Stimulated activated naive CD4-positive, alpha-beta T cell (primary cell): ENCODE measurements at regions not wholly inside any gene's neighbourhood (a gene's known extent, or its start where the extent isn't known, plus 50 kb on each side); places are given as distances from the start of the nearest gene placed in this dataset.

Source experiments
- DNase-seq, 6 experiments: peaks; one replicate each; lab custom pipeline; 2025; lab: John Stamatoyannopoulos, UW

DNA sequence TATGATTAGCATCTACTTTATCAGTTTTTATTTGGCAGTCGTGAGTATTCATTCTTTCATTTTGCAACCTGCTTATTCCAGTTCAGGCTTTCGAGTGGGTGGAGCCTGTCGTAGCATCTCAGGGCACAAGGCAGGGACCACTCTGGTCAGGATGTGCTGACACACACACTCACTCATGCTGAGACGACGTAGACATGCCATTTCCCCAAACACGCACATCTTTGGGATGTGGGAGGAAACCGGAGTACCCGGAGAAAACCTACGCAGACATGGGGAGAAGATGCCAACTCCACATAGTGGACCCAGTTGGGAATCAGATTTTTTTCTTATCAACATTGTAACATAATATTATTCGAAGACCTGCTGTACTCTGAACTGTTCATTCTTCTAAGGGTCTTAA, 756.5 kb upstream of the RBFOX1 start:
- DNase-seq: no peak

DNA sequence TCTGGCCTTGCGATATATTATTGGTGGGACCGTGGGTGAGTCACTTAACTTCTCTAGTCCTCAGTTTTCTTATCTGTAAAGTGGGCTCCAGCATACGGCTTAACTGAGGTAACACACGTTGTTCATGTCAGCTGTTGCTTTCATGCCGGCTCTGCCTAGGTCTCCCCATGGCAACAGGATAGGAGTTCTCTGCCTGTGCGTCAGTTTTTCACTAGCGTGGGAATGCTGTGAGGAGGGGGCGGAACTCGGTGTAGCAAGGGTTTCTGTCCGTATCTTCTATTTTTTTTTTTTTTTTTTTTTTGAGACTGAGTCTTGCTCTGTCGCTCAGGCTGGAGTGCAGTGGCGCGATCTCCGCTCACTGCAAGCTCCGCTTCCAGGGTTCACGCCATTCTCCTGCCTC, 758.5 kb upstream of the RBFOX1 start:
- no peak for DNase-seq

GRCh38 chr16:6573577-6573976, 759.1 kb upstream of the RBFOX1 start:
- no peak for DNase-seq

DNA sequence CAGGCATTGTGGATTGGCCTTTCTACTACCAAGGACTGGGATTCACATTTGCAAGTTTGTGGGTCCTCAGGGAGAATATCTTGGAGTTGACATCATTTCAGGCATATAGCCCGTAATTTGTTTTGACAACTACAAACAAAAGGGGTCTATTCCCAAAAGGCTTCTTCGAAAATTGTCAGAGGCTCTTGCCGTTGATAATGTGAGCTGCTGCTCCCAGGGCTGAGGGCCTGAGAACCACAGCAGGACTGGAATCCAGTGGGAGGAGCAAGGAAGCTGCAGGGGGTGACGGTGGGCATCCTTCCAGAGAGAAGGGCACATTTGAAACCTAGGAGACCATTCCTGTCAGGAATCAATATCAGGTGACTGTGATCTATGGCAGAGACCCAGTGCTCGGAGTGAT, 761.6 kb upstream of the RBFOX1 start:
- no peak for DNase-seq

DNA sequence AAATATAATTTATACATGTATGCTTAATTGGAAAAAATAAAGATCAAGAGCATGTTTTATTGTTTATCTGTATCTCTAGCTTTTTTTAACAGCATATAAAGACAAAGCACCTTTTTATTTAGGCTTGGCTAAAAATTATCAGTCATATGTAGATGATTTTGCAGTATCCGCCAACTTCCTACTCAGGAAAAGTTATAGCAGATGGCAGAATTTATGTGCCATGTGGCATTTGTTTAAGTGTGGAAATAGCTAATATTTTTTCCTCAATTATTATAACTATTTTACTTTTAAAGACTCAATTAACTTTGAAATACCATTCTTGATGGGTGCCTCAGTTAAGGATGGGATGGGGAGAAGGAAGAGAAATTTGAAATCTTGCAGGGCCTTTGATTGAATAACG, 762.1 kb upstream of the RBFOX1 start:
- no peak for DNase-seq

GRCh38 chr16:6562986-6563385, 769.7 kb upstream of the RBFOX1 start:
- no peak for DNase-seq

GRCh38 chr16:6560306-6561100, 772.1 kb upstream of the RBFOX1 start:
- no peak for DNase-seq

GRCh38 chr16:6558661-6559060, 774.0 kb upstream of the RBFOX1 start:
- DNase-seq: no peak

DNA sequence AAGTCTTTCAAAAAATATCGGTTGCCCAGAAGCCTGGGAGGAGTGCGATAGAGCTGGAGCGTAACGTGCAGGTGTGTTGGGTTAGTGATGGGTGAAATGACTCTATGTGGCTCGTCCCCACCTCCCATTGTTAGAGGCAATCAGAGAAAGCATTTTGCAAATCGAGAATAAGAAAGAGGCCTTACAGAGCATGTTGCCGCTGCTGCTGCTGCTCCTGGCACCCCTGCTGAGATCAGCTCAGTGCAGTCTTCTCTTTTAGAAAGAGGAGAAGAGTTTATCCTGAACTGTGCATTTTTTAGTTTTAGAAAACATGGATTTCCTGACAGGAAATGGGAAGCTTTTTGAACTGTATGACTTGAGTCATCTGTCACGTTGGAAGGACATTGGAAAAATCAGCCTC, 774.5 kb upstream of the RBFOX1 start:
- no peak for DNase-seq

DNA sequence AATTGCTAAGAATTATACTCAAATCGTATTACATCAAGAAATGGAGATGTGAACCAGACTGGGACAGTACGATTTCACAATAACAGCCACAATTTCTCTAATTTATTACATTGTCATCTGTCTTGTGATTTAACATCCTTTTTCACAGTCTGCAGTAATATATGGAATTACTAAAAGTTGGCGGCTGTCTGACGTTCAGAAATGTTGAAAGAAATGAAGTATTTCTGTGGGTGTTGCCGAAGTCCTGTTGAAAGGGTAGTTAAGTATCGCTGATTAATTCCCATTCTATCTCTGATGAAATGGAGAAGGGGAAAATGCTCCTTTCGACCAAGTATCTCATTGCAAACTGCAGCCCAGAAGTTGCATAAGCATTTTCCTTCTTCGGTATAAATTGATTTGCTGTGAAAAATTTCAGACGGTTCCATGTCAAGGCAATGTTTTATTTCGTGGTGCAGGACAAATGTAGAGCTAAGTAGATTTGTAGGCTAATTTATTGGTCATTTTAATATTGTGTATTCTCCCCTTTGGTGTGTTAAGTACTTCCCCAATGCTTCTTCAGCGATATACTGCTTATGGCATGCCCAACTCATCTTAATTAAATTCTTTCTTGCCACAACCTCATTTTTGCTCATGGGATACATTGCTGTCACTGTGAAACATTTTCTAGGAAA, 775.2 kb upstream of the RBFOX1 start:
- DNase-seq: no peak

- DNase-seq: no peak
These were observed 783.2 kb upstream of the RBFOX1 start for GRCh38 chr16:6549415-6549814.

- no peak for DNase-seq
These were observed 784.1 kb upstream of the RBFOX1 start for GRCh38 chr16:6548507-6548906.

- no peak for DNase-seq
These were observed 785.5 kb upstream of the RBFOX1 start for GRCh38 chr16:6547131-6547530.

DNA sequence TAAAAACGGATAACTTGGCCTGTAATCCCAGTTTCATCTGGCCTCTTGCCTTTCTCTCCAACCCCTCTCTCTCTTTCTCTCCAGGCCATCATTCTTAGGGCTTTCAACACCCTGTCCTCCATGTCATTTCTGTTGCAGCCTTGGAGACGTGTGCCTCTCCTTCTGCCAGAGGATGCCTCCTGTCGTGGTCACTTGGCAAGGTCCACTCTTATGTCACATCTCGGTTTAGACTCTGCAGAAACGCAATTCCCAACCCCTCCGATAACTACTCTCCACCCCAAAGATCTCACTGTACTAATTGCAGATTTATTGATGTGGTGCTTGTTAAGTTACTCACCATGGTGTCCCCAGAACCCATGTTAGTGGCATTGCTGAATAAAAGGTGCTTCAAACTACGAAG, 787.3 kb upstream of the RBFOX1 start:
- no peak for DNase-seq

- no peak for DNase-seq
These were observed 791.4 kb upstream of the RBFOX1 start for GRCh38 chr16:6541267-6541666.

- DNase-seq: no peak
These were observed 796.2 kb upstream of the RBFOX1 start for GRCh38 chr16:6536411-6536810.

- DNase-seq: no peak
These were observed 801.6 kb upstream of the RBFOX1 start for GRCh38 chr16:6531067-6531466.

DNA sequence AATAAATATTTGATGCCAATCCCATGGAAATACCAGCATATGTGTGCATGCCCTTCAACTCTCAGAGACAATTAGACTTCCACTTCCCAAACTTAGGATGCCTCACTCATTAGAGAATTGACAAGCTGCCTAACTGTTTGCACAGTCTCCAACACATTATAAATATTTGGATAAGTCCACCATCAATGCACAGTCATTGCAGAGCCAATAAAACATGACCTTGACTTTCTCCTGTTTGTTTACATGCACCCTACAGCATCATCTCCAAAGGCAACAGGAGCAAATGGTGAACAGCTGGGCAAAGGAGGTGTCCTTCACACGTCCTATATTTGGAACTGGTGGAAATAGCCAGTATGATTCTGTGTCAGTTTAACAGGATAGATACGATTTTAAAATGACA, 804.4 kb upstream of the RBFOX1 start:
- no peak for DNase-seq

- DNase-seq: no peak
These were observed 805.0 kb upstream of the RBFOX1 start for GRCh38 chr16:6527646-6528045.

GRCh38 chr16:6524501-6524900, 808.1 kb upstream of the RBFOX1 start:
- DNase-seq: no peak

DNA sequence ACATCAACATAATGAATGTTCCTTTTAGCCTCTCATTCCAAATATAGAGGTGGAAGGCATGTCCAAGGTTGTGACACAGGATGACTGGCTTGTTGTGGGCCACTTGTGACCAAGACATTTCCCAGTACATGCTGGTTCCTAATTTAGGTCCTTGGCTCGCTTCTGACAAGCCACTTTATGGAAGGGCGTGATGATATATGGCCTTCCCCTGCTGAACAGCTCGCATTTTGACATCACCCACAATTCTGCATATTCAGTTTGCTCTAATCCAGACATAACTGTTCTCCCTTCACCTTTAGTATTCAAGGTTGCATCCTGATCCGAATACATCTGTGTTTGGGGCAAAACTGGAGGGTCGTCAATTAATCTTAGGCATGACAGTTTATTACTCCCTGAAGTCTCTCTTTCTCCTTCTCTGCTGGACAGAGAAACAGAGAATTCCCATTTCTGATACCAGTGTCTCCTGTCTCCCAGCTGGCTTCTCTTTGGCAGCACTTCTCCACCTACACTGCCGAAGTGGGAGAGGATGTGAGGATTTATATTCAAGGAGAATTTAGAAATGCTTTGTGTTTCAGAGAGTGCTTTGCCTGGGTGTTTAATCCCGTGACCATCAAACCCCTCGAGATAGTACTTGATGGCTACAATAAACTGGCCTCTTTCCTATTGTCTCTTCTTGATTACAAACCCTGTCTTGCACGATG, 815.5 kb upstream of the RBFOX1 start:
- no peak for DNase-seq

- DNase-seq: no peak
These were observed 820.1 kb upstream of the RBFOX1 start for GRCh38 chr16:6512512-6512911.

- no peak for DNase-seq
These were observed 822.4 kb upstream of the RBFOX1 start for GRCh38 chr16:6510261-6510660.
